A204.1 (cell line): ENCODE measurements at regions not wholly inside any gene's neighbourhood (a gene's known extent, or its start where the extent isn't known, plus 50 kb on each side); places are given as distances from the start of the nearest gene placed in this dataset.
"Not testable (repeated sequence)": the region's sequence is repeated elsewhere in the genome, so short reads cannot be mapped to it uniquely, and the experiment has no call there.

Experiments
- FAIRE-seq: peaks from 2 replicates; lab custom pipeline; 2012; peaks lifted over from hg19 to GRCh38; lab: Jason Lieb, UNC

DNA sequence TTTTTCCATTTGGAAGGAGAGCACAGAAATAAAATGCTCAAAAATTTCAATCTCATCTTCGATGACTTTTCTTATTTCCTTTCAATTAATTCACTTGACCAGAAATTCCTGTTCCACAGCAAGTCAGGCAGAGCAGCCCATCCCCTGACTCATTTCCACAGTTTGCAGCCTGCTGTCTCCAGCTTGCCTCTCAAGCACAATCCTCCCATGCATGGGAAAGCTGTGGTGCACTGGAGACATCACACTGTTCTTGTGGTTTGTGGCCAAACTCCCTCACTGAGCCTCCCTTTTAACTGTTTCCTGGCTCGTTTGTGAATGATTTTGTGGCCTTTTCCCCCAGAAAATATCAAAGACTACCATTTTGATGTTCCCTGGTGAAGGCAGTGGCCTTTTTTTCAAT, 114.0 kb upstream of the ENPEP start:
- FAIRE-seq: no peak

DNA sequence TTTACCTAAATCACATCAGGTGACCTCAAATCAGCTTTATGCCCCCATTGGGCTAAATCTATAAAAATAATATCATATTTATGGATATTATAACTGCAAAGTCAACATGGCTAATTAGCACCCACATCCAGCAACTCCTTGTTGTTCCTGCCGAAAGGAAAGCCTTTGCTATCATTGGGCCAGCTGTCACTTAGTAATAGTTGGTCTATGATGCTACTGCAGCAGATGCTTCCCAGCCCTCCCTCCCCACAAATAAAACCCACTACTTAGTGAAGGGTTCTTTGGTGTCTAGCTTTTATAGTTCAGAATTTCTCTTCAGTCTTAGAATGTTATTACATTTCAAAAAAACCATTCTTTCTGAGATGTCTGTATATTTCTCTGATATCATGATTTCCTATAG, 116.9 kb upstream of the ENPEP start:
- FAIRE-seq: no peak

DNA sequence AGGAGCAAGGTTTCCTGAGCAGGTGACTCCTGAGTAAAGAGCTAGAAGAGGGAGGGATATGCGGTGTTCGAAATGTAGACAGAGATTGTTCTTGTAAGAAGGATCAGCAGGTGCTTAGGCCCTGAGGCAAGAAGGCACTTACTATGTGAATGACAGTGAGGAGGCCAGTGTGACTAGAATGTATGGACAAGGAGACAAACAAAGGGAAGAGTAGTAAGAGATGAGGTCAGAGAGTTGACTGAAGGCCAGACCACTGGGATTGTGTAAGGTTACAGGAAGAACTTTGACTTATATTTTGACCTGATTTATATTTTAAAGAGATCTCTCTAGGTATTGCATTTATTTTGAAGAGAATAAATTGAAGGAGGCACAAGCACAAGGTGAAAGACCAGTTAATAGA, 118.4 kb upstream of the ENPEP start:
- FAIRE-seq: no peak

DNA sequence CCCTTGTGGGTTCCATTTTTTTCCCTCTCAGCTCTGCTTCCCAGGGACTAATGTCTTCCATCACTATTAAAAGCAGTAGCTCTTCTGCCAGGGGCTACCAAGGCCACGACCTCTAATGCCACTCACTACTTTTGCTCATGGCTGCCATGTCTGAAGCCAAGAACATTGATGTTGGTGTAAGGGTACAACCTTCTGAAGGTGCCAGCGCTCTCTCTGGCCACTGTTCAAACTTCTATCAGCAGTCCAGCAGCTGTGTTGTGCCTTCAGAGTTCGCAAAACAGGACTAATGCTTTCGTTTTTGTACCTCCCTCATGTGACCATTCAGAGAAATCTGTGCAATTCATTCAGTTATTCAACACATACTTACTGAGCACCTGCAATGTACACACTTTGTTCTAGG, 121.5 kb upstream of the ENPEP start:
- no peak for FAIRE-seq

DNA sequence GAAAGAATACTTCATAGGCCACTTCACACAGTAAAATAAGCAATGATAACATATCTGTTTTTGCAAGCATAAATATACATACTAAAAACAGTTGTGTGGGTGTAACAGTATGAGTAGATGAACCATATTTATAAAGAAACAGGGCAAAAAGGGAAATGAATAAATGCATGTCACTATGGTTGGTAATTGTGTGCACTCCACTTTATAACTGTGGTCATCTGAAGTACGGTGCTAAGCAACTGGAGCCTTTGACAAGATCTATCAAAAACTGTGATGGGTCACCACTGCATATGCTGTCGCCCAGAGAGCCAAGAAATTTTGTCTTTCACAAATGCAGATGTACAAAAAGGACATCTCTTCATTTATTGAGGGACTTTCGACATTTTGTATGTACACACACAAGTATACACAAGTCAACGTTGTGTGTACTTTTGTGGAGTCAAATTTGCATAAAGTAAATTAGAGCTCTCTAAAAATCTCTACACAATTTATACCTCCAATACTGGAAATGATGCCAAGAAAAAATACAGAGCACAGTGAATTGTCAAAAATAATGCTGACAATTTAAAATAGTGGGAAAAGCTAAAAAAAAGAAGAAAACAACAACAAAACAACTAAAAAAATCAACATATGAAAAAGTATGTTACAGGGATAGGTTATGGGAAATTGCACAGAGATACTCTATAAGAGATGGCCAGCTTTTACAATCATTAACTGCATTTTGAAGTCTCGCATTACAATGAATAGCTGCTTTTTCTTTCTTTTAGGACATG, 123.1 kb upstream of the ENPEP start:
- no peak for FAIRE-seq

DNA sequence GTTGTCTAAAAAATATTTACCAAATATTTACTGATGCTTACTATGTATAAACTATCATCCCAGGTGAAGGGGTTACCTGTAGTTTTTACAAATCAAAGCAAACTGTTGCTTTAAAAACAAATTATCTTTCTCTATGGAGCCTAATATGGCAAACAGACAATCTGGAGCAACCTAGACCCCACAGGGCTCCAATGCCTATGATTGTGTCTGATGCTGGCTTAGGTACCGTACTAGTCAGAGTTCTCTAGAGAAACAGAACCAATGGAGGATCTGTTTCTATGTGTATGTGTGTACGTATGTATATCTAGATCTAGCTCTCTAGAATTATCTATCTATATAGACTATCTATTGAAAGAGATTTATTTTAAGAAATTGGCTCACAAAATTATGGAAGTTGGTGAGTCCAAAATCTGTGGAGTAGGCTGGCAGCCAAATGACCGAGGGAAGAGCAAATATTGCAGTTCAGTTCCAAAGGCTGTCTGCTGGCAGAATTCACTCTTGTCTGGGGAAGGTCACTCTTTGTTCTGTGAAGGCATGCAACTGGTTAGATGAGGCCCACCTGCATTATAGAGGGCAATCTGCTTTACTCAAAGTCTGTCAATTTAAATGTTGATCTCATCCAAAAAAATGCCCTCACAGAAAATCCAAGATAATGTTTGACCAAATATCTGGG, 127.1 kb upstream of the ENPEP start:
- no peak for FAIRE-seq

DNA sequence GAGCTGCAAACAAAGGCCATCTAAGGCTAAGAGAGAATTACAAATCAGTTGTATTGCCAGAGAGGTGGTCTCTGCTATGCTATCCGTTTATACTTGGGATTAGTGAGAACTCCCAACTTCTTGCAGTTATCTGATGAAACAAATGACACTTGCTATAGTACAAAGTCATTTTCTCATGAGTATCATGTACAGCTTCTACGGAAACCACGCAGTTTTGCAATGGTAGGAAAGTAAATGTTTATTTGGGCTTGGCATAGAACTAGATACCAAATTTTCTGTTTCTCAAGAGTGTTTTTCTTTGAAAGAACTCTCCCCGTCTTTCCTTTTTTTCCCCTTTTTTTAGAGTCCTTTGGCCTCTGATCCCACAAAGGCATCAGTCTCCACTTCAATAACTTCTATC, 128.2 kb upstream of the ENPEP start:
- FAIRE-seq: no peak

DNA sequence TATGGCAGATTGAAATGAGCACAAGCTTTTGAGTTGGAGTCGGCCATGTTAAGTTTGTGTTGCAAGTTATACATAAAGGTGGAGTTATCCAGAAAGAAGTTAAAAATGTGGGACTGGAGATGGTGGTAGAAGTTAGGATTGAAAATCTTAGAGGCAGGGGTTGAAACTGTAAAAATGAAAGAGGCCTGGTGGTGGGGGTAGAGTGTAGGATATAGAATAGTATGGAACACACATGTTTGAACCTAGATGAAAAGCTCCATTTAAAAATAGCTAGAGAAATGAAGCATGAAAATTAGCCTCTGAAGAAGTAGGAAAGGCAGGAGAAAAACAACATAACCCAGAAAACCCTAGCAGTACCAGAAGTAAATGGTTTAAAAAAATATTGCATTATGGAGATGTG, 131.8 kb upstream of the ENPEP start:
- no peak for FAIRE-seq

DNA sequence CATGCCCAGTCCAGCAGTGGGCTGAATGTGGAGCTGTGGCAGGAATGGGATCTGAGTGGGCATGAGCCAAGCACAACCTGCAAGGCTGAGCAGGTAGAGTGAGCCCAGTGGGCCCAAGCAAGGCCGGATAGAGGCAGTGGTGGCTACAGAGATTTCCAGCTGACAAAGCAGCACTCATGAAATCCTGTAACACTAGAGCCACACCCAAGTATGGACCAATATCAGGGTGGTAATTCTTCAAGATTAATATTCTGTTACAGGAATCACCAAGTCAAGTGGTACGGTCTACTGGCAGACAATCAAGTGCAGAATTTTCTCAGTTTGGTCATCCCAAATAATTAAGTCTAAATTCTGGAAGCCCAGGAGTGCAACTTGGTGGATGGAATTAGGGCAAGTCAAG, 132.4 kb upstream of the ENPEP start:
- no peak for FAIRE-seq

DNA sequence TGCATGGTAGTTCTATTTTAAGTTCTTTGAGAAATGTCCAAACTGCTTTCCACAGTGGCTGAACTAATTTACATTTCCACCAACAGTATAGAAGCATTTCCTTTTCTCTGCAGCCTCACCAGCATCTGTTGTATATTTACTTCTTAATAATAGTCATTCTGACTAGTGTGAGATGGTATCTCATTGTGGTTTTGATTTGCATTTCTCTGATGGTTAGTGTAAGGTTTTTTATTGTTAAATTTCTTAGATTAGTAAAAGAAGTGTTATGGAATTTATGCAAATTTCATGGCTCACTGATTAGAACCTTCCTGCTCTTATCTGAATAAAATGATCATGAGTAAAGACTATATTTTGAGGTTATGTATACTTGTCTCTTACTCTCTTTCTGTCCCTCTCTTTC, 134.8 kb upstream of the ENPEP start:
- not testable (repeated sequence) for FAIRE-seq

DNA sequence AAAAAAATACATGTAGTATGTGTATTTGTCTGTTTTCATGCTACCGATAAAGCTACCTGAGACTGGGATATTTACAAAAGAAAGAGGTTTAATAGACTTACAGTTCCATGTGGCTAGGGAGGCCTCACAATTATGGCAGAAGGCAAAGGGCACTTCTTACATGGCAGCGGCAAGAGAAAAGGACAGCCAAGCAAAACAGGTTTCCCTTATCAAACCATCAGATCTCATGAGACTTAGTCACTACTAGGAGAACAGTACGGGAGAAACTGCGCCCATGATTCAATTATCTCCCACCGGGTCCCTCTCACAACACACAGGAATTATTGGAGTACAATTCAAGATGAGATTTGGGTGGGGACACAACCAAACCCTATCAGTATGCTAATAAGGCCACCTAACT, 137.0 kb upstream of the ELOVL6 start:
- FAIRE-seq: no peak

DNA sequence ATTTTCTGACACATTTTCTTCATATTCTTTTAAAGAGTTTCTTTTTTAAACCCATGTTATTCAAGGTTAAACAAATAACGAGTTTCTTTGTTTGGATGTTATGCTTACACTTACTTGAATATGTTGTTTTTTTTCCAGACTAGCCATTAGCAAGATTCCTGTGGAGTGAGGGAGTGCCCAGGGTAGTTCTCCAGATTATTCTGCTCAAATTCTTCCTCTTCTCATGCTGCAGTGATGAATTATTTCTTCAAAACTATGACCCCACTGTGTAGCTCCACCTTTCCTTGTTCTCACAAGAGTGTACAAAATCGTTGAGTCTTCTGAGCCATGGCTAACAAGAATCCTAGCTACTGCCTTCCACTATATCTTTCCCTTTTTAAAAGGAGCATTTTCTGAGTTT, 134.1 kb upstream of the ELOVL6 start:
- FAIRE-seq: no peak

DNA sequence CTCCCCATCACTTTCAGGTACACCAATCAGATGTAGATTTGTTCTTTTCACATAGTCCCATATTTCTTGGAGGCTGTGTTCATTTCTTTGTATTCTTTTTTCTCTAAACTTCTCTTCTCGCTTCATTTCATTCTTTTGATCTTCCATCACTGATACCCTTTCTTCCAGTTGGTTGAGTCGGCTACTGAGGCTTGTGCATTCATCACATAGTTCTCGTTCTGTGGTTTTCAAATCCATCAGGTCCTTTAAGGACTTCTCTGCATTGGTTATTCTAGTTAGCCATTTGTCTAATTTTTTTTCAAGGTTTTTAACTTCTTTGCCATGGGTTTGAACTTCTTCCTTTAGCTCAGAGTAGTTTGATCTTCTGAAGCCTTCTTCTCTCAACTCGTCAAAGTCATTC, 128.0 kb upstream of the ELOVL6 start:
- not testable (repeated sequence) for FAIRE-seq

DNA sequence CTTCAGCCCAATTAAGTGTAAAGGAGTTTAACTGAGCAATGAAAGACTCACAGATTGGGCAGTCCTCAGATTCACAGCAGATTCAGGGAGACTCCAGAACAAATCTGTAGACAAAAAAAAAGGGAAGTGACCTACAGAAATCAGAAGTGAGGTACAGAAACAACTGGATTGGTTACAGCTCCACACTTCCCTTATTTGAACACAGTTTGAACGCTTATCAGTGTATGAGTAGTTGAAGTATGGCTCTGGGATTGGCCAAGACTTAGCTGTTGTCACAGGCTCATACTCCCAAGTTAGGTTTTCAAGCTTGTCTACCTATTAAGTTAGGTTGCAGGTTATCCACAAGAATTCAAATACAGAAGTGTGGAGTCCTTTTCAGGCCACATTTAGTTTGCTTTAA, 112.4 kb upstream of the ELOVL6 start:
- no peak for FAIRE-seq

DNA sequence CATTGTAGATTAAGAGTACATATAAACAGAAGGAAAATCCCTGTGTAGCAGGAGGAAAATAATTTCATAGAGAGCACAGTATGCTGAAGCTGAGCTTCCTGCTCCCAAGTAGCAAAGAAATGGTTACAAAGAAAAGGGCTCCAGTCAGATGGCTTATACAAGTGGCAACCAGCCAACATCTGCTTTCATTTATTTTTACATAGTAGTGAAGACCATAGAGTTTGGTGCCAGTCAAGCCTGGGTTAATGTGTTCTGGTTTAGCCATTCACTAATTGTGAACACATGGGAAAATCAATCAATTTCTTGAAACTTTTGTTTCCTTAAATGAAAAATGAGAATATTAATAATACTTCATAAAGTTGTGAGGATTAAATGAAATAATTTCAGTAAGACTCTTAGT, 111.3 kb upstream of the ELOVL6 start:
- no peak for FAIRE-seq

DNA sequence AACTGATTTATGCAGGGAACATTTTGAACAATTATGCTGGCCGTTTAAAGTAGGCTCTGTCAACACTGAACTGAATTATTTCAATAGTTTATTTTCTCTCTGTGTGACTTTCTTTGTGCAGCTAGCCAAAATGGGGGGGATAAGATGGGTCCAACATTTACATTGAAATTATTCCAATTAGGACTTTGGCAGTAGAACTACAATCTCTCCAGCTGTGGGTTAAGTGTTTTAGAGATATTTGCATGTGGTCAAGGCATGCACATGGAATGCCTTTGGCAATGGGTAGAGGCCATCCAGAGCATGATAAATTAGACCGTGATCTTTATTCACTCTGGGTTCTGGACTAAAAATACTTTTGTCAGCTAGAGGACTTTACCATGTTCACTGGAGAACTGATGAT, 107.9 kb upstream of the ELOVL6 start:
- FAIRE-seq: no peak

DNA sequence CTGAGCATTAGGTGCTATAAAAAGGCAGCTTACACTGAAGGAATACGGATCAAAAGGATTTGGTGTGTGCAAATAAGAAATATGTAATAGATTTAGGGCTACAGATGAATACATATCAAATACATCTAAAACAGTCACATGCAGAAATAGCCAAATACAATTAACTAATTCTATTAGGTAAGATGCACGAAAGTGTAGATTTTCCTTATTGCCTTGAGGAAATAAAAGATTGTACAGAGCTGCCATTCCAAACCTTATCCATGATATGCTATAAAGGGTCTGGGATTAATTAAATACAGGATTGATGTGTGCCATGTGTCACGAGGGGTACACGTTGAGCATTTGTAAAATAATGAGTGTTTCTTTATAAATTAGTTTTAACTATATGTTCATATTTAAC, 107.0 kb upstream of the ELOVL6 start:
- FAIRE-seq: no peak

DNA sequence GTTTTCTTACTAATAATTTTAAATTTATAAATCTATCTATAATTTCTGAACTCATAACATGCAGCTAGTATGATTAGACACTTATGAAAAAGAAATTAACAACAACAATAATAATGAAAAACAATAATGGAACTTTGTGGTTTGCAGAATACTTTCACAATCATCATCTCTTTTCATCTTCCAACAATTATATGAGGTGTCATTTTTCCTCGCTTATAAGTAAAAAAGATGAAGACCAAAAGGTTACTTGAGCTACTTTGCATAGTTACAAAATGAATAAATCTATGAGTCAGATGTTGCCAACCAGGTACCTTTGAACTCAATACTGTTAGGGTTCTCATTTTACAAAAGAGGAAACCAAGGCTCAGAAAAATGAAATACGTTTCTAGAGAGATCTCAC, 98.5 kb upstream of the ELOVL6 start:
- FAIRE-seq: no peak

DNA sequence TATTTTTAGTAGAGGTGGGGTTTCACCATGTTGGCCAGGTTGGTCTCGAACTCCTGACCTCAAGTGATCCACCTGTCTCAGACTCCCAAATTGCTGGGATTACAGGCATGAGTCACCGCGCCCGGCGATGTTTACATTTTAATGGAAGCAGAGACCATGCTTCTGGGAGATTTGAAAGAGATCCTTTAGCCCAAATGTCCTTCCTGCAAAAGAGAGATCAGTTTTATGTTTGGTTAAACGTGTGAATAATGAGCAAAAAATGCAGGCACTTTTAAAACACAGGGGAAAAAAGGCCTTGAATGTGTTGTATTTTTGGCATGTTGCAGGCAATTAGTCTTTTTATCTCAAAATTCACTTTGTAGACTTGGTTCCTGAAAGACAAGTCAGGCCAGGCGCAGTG, 95.8 kb upstream of the ELOVL6 start:
- FAIRE-seq: no peak

DNA sequence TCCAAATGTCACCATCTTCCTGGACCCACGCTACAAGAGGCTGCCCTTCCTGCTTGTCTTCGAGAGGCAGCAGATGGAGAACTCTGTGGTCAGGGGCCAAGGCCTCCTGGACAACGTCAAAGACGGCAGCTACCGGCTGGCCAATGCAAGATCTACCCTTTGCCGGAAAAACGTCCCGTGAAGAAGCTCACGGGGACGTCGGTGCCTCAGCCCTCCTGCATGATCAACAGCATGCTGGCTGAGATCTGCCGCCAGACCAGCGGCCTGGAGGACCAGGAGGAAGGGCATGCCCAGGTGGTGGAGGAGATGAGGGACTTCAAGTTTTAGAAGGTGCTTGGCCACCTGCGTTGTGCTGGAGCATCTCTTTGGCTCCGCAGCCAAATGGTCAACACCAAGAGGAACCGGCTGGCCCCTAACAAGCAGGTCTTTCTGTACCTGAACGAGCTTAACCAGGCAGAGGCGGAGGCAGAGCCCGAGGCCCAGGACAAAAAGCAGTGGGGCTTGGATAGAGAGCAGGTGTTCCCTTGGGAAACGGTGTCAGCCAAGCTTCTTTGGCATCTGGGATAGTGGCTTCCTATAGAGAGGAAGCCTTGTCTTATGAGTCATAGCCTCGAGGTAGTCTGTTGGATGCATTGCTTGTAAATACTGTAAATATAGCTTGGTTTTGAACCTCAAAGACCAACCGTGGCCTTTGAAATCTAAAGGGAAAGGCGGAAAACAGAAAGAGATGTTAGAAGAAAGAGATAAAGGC, 94.8 kb upstream of the ELOVL6 start:
- FAIRE-seq: no peak

DNA sequence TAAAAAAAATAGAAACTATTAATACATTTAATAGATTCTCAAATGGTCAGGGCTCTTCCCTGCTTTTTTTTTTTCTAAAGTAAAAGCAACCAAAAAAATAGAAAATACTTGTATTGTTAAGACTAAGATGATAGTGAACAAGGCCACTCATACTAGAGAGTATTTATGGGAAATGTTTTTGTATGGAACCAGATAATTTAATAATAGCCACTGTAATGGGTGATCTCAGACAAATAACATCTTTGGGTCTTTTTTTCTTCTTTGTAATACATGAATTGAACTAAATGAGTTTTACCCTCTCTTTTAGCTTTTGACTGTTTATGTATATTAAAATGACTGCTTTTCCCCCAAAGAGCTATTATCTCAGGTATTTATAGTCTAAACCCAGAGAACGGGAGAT, 92.1 kb upstream of the ELOVL6 start:
- no peak for FAIRE-seq

DNA sequence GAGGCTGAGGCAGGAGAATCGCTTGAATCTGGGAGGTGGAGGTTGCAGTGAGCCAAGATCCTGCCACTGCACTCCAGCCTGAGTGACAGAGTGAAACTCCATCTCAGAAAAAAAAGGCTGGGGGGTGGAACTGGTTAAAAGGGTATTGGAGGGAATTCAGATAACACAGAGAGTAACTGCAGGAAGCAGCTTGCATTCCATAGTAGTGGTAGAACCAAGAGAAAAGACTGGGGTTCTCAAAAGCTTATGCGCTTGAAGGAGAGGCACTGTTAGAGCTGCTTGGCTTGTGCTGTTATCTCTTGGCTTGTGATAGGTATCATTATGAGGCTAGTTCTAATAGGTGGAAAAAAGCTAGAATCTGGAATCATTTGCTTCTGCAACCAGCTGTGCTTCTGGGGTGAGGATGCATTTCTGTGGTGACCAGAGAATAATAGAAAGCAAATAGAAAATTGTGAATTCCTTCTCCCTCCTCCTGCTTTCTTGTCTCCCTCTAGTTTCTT, 91.2 kb upstream of the ELOVL6 start:
- no peak for FAIRE-seq

DNA sequence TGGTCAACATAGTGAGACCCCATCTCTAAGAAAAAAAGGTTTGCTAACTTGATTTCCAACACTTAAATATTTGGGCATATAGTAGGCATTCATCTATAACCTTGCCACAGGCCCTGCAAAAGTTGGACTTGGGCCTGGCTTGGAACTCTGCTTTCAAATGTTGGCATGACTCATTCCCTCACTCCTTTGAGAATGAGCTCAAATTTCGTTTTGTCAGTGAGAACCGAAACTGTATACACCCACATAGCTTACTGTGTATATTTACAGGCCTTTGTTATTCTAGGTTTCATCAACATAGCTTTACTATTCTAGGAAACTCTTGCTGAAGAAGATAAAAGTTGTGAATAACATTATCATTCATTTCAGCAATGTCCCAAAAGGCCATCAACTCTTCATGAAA, 88.7 kb upstream of the ELOVL6 start:
- no peak for FAIRE-seq
